ENCODE measurements at regions not wholly inside any gene's neighbourhood (a gene's known extent, or its start where the extent isn't known, plus 50 kb on each side); places are given as distances from the start of the nearest gene placed in this dataset.

GRCh38 chr2:173667415-173667814, 297.8 kb downstream of the SP3 start:
- Histone ChIP-seq H3K9ac (ENCODE audit: low read depth in 2 of 2, low read length in 2 of 2) (no peak overlapping the region), H3K4me1 (no peaks in the 10 kb centered on the region), H3K9me3 (no peaks in the 10 kb centered on the region), H3K27me3 (no peaks in the 10 kb centered on the region), H3K27ac (no peak overlapping the region), H3K36me3 (no peaks in the 10 kb centered on the region), H3K4me3 (no peak overlapping the region)
- no peak for DNase-seq
- intact Hi-C loops (cut with DNase I) = no loop called here
- no peak for TF ChIP-seq CTCF (IDR thresholded peaks at IDR 0.05)

GRCh38 chr2:173669271-173669853, 295.8 kb downstream of the SP3 start:
- Histone ChIP-seq H3K4me3 (no peak overlapping the region), H3K36me3 (no peaks in the 10 kb centered on the region), H3K4me1 (no peaks in the 10 kb centered on the region), H3K27ac (peak overlapping the region; percentile 55), H3K9me3 (no peaks in the 10 kb centered on the region), H3K27me3 (no peaks in the 10 kb centered on the region), H3K9ac (ENCODE audit: low read depth in 2 of 2, low read length in 2 of 2) (no peak overlapping the region)
- no peak for DNase-seq
- intact Hi-C loops (cut with DNase I) = no loop called here
- TF ChIP-seq CTCF (IDR thresholded peaks at IDR 0.05) = no peak

GRCh38 chr2:173669888-173670287, 295.3 kb downstream of the SP3 start:
- H3K36me3 ChIP-seq = no peaks in the 10 kb centered on the region
- no peaks in the 10 kb centered on the region for H3K9me3 ChIP-seq
- intact Hi-C loops (cut with DNase I) = no loop called here
- H3K27me3 ChIP-seq = no peaks in the 10 kb centered on the region
- peak overlapping the region; percentile 55 for H3K27ac ChIP-seq
- DNase-seq = no peak
- no peaks in the 10 kb centered on the region for H3K4me1 ChIP-seq
- H3K9ac ChIP-seq (ENCODE audit: low read depth in 2 of 2, low read length in 2 of 2) = no peak overlapping the region
- no peak for TF ChIP-seq CTCF (IDR thresholded peaks at IDR 0.05)
- no peak overlapping the region for H3K4me3 ChIP-seq

- H3K9ac ChIP-seq (ENCODE audit: low read depth in 2 of 2, low read length in 2 of 2) = no peak overlapping the region
- no peaks in the 10 kb centered on the region for H3K4me1 ChIP-seq
- no peak for TF ChIP-seq CTCF (IDR thresholded peaks at IDR 0.05)
- no peaks in the 10 kb centered on the region for H3K36me3 ChIP-seq
- H3K4me3 ChIP-seq = no peak overlapping the region
- H3K27ac ChIP-seq = no peak overlapping the region
- no peaks in the 10 kb centered on the region for H3K9me3 ChIP-seq
- intact Hi-C loops (cut with DNase I) = no loop called here
- no peak for DNase-seq
- H3K27me3 ChIP-seq = no peaks in the 10 kb centered on the region
These were observed 292.4 kb downstream of the SP3 start for GRCh38 chr2:173672573-173673340.

GRCh38 chr2:173673640-173674039, 291.5 kb downstream of the SP3 start:
- H3K36me3 ChIP-seq = no peaks in the 10 kb centered on the region
- no peak overlapping the region for H3K9ac ChIP-seq (ENCODE audit: low read depth in 2 of 2, low read length in 2 of 2)
- no peaks in the 10 kb centered on the region for H3K27me3 ChIP-seq
- TF ChIP-seq CTCF (IDR thresholded peaks at IDR 0.05) = no peak
- DNase-seq = no peak
- H3K27ac ChIP-seq = no peak overlapping the region
- no peaks in the 10 kb centered on the region for H3K4me1 ChIP-seq
- H3K9me3 ChIP-seq = no peaks in the 10 kb centered on the region
- intact Hi-C loops (cut with DNase I) = no loop called here
- no peak overlapping the region for H3K4me3 ChIP-seq

Data from colonic mucosa (tissue), 4 donors.